WI38 (cell line): ENCODE measurements at regions not wholly inside any gene's neighbourhood (a gene's known extent, or its start where the extent isn't known, plus 50 kb on each side); places are given as distances from the start of the nearest gene placed in this dataset.

ENCODE experiments used
- H3K4me3 ChIP-seq: 2 replicates; pipeline ENCODE4 v1.5.1; 2011; ENCODE audit warnings: low read depth, mild to moderate bottlenecking, control low read depth, low read length
- TF ChIP-seq, protein P1 (sequence below): IDR thresholded peaks from 2 replicates; pipeline ENCODE4 v1.5.1; 2012; ENCODE audit warnings: low read depth, mild to moderate bottlenecking, control low read depth, low read length

DNA sequence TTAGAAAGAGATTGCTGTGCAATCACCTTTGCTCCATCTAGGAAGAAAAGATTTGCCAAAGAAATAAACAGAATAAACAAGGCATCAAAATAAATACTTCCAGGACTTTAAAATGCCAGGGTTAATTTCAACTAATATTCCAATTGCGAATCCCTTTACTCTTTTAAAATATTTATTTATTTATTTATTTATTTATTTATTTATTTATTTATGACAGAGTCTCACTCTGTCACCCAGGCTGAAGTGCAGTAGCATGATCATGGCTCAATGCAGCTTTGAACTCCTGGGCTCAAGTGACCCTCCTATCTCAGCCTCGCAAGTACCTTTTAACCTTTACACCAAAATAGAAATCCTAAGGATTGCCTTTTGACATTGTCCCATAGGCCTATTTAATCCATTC lies 191.1 kb downstream of the EDN1 start:
- TF ChIP-seq, protein P1, sequence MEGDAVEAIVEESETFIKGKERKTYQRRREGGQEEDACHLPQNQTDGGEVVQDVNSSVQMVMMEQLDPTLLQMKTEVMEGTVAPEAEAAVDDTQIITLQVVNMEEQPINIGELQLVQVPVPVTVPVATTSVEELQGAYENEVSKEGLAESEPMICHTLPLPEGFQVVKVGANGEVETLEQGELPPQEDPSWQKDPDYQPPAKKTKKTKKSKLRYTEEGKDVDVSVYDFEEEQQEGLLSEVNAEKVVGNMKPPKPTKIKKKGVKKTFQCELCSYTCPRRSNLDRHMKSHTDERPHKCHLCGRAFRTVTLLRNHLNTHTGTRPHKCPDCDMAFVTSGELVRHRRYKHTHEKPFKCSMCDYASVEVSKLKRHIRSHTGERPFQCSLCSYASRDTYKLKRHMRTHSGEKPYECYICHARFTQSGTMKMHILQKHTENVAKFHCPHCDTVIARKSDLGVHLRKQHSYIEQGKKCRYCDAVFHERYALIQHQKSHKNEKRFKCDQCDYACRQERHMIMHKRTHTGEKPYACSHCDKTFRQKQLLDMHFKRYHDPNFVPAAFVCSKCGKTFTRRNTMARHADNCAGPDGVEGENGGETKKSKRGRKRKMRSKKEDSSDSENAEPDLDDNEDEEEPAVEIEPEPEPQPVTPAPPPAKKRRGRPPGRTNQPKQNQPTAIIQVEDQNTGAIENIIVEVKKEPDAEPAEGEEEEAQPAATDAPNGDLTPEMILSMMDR = no peak
- H3K4me3 ChIP-seq = no peak overlapping the region

- no peak overlapping the region for H3K4me3 ChIP-seq
- TF ChIP-seq, protein P1 = no peak
Observed at GRCh38 chr6:12481850-12482249, 191.7 kb downstream of the EDN1 start.

- H3K4me3 ChIP-seq = no peak overlapping the region; the same call in 1 of the 2 replicates
- TF ChIP-seq, protein P1 = 0 out of 2 replicates have a peak, but pooled peaks have one; percentile 13
Observed at GRCh38 chr6:12482386-12483375, 192.5 kb downstream of the EDN1 start.

DNA sequence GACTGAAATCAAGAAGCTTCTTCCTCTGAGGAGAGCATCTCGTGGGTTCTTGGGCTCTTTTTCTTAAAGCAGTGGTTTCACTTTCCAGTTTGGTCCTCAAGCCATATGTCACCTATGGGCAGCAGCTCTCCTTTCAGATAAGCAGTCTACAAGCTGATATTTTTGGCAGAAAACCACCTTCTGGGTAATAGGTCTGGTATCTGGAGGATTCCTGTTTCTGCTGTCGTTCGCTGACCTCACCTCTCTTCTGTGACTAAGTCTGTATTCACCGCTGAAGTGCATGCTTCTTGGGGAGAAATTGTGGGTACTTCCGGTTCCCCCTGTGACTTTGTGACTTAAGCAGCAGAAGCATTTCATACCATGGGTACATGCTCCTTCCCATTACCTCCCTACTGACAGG lies 193.6 kb downstream of the EDN1 start:
- TF ChIP-seq, protein P1 = no peak
- peak overlapping the region; percentile 32 for H3K4me3 ChIP-seq

DNA sequence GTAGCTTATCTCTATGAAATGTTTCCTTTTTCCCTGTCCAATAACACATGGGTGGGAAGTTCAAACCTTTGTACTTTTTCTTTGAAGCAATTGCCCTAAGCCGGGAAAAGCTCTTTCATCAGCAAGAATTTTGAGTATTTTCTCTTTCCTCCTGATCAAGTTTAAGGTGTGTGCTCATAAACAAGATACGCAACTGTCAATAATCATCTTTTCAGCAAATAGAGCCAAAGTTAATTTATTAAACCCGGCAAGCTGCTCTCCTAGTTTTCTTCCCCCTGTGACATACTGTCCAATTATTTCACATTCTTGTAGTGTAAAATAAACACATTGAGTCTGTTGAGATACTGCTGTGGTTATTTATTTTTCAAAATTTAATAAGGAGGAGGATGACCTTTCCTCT lies 194.4 kb downstream of the EDN1 start:
- TF ChIP-seq, protein P1 = no peak
- no peak overlapping the region for H3K4me3 ChIP-seq

DNA sequence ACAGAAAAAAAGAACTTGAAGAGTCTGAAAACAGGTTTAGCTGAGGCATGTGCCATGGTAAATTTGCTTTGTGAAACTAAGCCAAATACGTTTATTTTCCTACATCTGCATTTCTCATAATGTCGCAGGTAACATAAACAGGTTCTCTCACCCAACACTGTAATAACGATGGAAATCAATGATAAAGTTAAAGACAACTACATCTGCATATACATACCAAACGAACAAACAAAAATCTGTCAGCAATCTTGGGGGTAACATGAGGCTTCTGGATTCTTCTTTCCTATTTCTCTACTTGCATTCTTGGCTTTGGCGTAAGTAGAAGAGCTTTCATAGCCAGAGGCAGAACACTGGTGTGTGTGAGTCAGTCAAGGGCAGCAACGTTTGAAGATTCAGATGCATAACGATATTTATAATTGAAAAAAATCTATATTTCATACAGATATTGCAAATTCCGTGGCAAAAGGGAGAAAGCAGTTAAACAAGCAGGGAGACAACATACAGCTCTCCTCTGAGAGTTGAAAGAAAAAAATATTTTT lies 195.1 kb downstream of the EDN1 start:
- TF ChIP-seq, protein P1 = no peak
- no peak overlapping the region for H3K4me3 ChIP-seq

DNA sequence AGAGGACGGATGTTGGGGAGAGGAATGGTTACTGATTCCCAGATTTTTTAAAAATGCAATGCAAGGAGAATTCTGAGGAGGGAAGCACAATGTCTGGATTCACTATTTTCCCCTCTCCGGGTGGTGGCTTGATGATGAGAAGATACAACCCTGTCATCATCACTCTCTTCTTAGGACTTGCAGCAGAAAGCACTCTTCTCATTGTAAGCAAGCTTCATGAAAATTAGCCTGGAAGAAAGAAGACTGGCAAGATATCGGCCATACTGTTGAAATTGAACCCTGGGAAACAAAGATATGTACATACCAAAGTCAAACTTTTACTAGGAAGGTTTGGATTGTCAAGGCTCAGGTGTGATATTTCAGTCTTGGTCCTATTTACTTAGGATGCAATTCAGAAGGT lies 195.7 kb downstream of the EDN1 start:
- TF ChIP-seq, protein P1 = no peak
- H3K4me3 ChIP-seq = no peak overlapping the region
